ENCODE measurements at regions not wholly inside any gene's neighbourhood (a gene's known extent, or its start where the extent isn't known, plus 50 kb on each side); places are given as distances from the start of the nearest gene placed in this dataset.

DNA sequence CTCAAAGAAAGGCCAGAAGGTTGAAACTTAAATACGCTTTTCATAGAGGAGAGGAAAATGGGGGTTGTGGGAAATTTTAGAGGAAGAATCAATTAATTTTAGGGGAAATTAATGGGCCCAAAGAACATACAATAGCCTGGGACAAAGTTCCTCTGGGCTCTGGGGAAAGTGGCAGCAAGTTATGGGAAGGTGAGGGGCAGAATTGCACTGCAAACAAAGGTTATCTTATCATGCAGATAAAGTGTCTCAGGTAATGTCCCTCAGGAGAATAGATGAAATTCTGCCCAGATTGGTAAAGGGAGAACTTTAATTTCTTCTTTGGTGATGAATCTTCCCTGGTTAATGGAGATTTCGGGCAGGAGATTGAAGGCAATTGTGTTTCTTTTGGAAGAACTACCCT is 326.1 kb upstream of the SLC24A2 start:
- Histone ChIP-seq H3K27ac (ENCODE audit: low read depth, low read length) (no peak overlapping the region), H3K9ac (ENCODE audit: low read length) (no peak overlapping the region), H3K14ac (ENCODE audit: low read length) (no peak overlapping the region), H2BK120ac (ENCODE audit: insufficient read depth, low read length, poor library complexity) (no peak overlapping the region), H4K91ac (ENCODE audit: low read depth, low read length) (no peak overlapping the region), H3K4ac (ENCODE audit: low read depth, low read length) (no peak overlapping the region), H3K9me3 (ENCODE audit: insufficient read depth, low read depth, low read length) (no peaks in the 10 kb centered on the region), H3K18ac (ENCODE audit: low read length) (no peak overlapping the region), H4K8ac (ENCODE audit: low read depth, low read length) (no peak overlapping the region), H2AFZ (ENCODE audit: insufficient read depth, low read length, poor library complexity) (no peak overlapping the region), H4K12ac (ENCODE audit: low read depth, low read length) (no peak overlapping the region), H2AK5ac (ENCODE audit: low read length) (no peak overlapping the region), H3K79me1 (ENCODE audit: low read length) (no peaks in the 10 kb centered on the region), H3K4me3 (ENCODE audit: low read depth, low read length) (no peak overlapping the region), H3K23ac (ENCODE audit: low read length) (no peak overlapping the region), H3K79me2 (ENCODE audit: control insufficient read depth, insufficient read depth, low read length, poor library complexity) (no peaks in the 10 kb centered on the region), H3K4me2 (ENCODE audit: low read length) (no peak overlapping the region), H2BK5ac (ENCODE audit: low read depth, low read length, poor library complexity) (no peak overlapping the region), H3K27me3 (ENCODE audit: insufficient read depth, low read length) (no peaks in the 10 kb centered on the region), H2BK12ac (ENCODE audit: low read length) (no peak overlapping the region), H3K4me1 (ENCODE audit: control insufficient read depth in 1 of 2, insufficient read depth in 2 of 2, low read length in 2 of 2) (no peaks in the 10 kb centered on the region), H3K36me3 (ENCODE audit: control insufficient read depth in 1 of 2, insufficient read depth in 2 of 2, low read length in 2 of 2) (no peaks in the 10 kb centered on the region)
- 100% methylated on average over 1 of the region's 2 CpGs for WGBS (ENCODE audit: extremely low coverage, insufficient coverage, insufficient read length)
- no peak for DNase-seq

DNA sequence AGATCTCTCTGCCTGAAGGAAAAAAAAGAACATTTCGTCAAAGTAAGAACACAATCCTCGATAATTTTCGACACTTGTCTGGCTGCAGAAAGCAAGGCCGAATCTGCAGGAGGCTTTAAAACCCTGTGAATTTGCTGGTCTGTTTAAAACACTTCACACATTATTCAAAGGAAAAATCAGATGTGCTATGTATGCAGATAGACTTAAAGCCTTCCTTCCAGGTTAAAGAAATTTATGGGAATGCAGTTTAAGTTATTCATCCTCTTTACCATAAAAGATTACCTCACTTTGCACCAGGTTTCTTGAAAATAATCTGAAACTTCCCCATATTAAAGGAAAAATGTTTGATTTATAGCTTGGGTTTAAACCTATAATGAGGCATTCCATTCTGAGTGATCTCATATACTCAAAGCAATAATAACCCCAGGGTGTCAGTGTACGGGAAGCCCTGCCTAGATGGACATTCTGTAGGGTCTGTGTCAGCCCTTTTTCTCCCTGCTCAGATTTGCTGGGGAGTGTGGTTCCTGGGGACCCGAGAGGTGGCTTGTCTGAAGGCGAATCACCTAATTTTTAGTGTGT is 323.5 kb upstream of the SLC24A2 start:
- Histone ChIP-seq H3K27ac (ENCODE audit: low read depth, low read length) (no peak overlapping the region), H3K18ac (ENCODE audit: low read length) (no peak overlapping the region), H2BK120ac (ENCODE audit: insufficient read depth, low read length, poor library complexity) (no peak overlapping the region), H4K8ac (ENCODE audit: low read depth, low read length) (no peak overlapping the region), H2AFZ (ENCODE audit: insufficient read depth, low read length, poor library complexity) (no peak overlapping the region), H3K9me3 (ENCODE audit: insufficient read depth, low read depth, low read length) (no peaks in the 10 kb centered on the region), H2BK12ac (ENCODE audit: low read length) (no peak overlapping the region), H3K4me1 (ENCODE audit: control insufficient read depth in 1 of 2, insufficient read depth in 2 of 2, low read length in 2 of 2) (no peaks in the 10 kb centered on the region), H3K4ac (ENCODE audit: low read depth, low read length) (no peak overlapping the region), H3K27me3 (ENCODE audit: insufficient read depth, low read length) (no peaks in the 10 kb centered on the region), H3K79me2 (ENCODE audit: control insufficient read depth, insufficient read depth, low read length, poor library complexity) (no peaks in the 10 kb centered on the region), H3K79me1 (ENCODE audit: low read length) (no peaks in the 10 kb centered on the region), H2AK5ac (ENCODE audit: low read length) (no peak overlapping the region), H3K9ac (ENCODE audit: low read length) (no peak overlapping the region), H4K91ac (ENCODE audit: low read depth, low read length) (no peak overlapping the region), H3K14ac (ENCODE audit: low read length) (no peak overlapping the region), H3K4me2 (ENCODE audit: low read length) (no peak overlapping the region), H3K23ac (ENCODE audit: low read length) (no peak overlapping the region), H3K4me3 (ENCODE audit: low read depth, low read length) (no peak overlapping the region), H2BK5ac (ENCODE audit: low read depth, low read length, poor library complexity) (no peak overlapping the region), H4K12ac (ENCODE audit: low read depth, low read length) (no peak overlapping the region), H3K36me3 (ENCODE audit: control insufficient read depth in 1 of 2, insufficient read depth in 2 of 2, low read length in 2 of 2) (no peaks in the 10 kb centered on the region)
- DNase-seq, result no peak
- WGBS (ENCODE audit: extremely low coverage, insufficient coverage, insufficient read length), result no CpG with 5 or more reads among the region's 7 CpGs

DNA sequence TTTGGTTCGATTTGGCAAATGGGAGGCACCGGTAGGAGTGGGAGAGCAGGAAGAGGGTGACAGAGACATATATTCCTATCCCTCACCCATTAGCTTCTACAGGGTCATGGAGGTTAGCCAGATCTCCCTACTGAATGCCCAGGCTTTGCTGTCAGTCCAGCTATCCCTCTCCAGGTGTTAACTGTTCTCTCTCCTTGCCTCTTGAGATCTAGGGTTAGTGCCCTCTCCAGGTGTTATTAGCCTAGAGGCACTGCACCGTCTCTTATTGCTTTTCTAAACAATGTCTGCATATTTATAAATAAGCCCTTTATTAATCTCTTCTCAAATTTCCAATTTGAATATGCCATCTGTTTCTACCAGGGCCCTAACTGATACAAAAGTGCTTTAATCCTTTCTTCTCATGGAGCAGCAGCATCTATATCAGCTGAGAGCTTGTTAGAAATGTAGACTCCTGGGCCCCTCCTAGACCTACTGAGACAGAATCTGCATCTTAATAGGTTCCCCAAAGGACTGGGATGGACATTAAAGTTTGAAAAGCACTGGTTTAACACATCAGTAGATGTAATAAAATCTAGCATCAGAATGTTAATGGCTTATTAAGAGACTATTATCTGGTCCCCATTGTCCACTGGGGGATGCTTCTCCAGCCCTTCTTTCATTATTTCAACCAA is 322.5 kb upstream of the SLC24A2 start:
- Histone ChIP-seq H3K18ac (ENCODE audit: low read length) (no peak overlapping the region), H3K4me3 (ENCODE audit: low read depth, low read length) (no peak overlapping the region), H3K27me3 (ENCODE audit: insufficient read depth, low read length) (no peaks in the 10 kb centered on the region), H3K23ac (ENCODE audit: low read length) (no peak overlapping the region), H4K8ac (ENCODE audit: low read depth, low read length) (no peak overlapping the region), H3K14ac (ENCODE audit: low read length) (no peak overlapping the region), H4K12ac (ENCODE audit: low read depth, low read length) (no peak overlapping the region), H3K4ac (ENCODE audit: low read depth, low read length) (no peak overlapping the region), H2AK5ac (ENCODE audit: low read length) (no peak overlapping the region), H2AFZ (ENCODE audit: insufficient read depth, low read length, poor library complexity) (no peak overlapping the region), H3K79me1 (ENCODE audit: low read length) (no peaks in the 10 kb centered on the region), H3K4me2 (ENCODE audit: low read length) (no peak overlapping the region), H2BK120ac (ENCODE audit: insufficient read depth, low read length, poor library complexity) (no peak overlapping the region), H2BK12ac (ENCODE audit: low read length) (no peak overlapping the region), H3K79me2 (ENCODE audit: control insufficient read depth, insufficient read depth, low read length, poor library complexity) (no peaks in the 10 kb centered on the region), H3K9me3 (ENCODE audit: insufficient read depth, low read depth, low read length) (no peaks in the 10 kb centered on the region), H3K27ac (ENCODE audit: low read depth, low read length) (no peak overlapping the region), H3K36me3 (ENCODE audit: control insufficient read depth in 1 of 2, insufficient read depth in 2 of 2, low read length in 2 of 2) (no peaks in the 10 kb centered on the region), H2BK5ac (ENCODE audit: low read depth, low read length, poor library complexity) (no peak overlapping the region), H3K9ac (ENCODE audit: low read length) (no peak overlapping the region), H3K4me1 (ENCODE audit: control insufficient read depth in 1 of 2, insufficient read depth in 2 of 2, low read length in 2 of 2) (no peaks in the 10 kb centered on the region), H4K91ac (ENCODE audit: low read depth, low read length) (no peak overlapping the region)
- DNase-seq, result no peak
- WGBS (ENCODE audit: extremely low coverage, insufficient coverage, insufficient read length), result no CpG with 5 or more reads among the region's 3 CpGs

DNA sequence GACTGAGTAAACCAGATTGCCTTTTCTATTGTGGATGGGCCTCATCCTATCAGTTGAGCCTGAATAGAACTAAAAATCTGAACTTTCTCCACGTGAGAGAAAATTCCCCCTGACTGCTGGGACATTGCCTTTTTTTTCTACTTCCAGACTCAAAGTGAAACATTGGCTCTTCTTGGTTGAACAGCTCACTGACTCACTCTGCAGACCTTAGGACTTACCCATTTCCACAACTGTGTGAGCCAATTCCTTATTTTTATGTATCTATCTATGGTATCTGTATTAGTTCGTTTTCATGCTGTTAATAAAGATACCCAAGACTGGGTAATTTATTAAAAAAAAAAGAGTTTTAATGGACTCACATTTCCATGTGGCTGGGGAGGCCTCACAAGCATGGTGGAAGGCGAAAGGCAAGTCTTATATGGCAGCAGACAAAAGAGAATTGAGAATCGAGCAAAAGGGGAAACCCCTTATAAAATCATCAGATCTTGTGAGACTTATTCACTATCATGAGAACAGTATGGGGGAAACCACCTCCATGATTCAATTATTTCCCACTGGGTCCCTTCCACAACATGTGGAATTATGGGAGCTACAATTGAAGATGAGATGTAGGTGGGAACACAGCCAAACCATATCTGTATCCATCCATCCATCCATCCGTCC is 306.7 kb upstream of the SLC24A2 start:
- H4K12ac ChIP-seq (ENCODE audit: low read depth, low read length), result no peak overlapping the region
- no peak overlapping the region for H2BK5ac ChIP-seq (ENCODE audit: low read depth, low read length, poor library complexity)
- H3K23ac ChIP-seq (ENCODE audit: low read length), result no peak overlapping the region
- H3K4ac ChIP-seq (ENCODE audit: low read depth, low read length), result no peak overlapping the region
- no CpG with 5 or more reads among the region's 5 CpGs for WGBS (ENCODE audit: extremely low coverage, insufficient coverage, insufficient read length)
- H3K79me2 ChIP-seq (ENCODE audit: control insufficient read depth, insufficient read depth, low read length, poor library complexity), result no peaks in the 10 kb centered on the region
- H2AFZ ChIP-seq (ENCODE audit: insufficient read depth, low read length, poor library complexity), result no peak overlapping the region
- no peak overlapping the region for H3K4me3 ChIP-seq (ENCODE audit: low read depth, low read length)
- H2BK12ac ChIP-seq (ENCODE audit: low read length), result no peak overlapping the region
- no peak overlapping the region for H2AK5ac ChIP-seq (ENCODE audit: low read length)
- no peak overlapping the region for H3K27ac ChIP-seq (ENCODE audit: low read depth, low read length)
- H3K9ac ChIP-seq (ENCODE audit: low read length), result no peak overlapping the region
- no peak overlapping the region for H3K14ac ChIP-seq (ENCODE audit: low read length)
- H3K9me3 ChIP-seq (ENCODE audit: insufficient read depth, low read depth, low read length), result no peaks in the 10 kb centered on the region
- no peak overlapping the region for H2BK120ac ChIP-seq (ENCODE audit: insufficient read depth, low read length, poor library complexity)
- no peak overlapping the region for H4K91ac ChIP-seq (ENCODE audit: low read depth, low read length)
- no peak overlapping the region for H3K18ac ChIP-seq (ENCODE audit: low read length)
- no peaks in the 10 kb centered on the region for H3K79me1 ChIP-seq (ENCODE audit: low read length)
- H4K8ac ChIP-seq (ENCODE audit: low read depth, low read length), result no peak overlapping the region
- H3K36me3 ChIP-seq (ENCODE audit: control insufficient read depth in 1 of 2, insufficient read depth in 2 of 2, low read length in 2 of 2), result no peaks in the 10 kb centered on the region
- H3K4me1 ChIP-seq (ENCODE audit: control insufficient read depth in 1 of 2, insufficient read depth in 2 of 2, low read length in 2 of 2), result no peaks in the 10 kb centered on the region
- no peaks in the 10 kb centered on the region for H3K27me3 ChIP-seq (ENCODE audit: insufficient read depth, low read length)
- DNase-seq, result no peak
- no peak overlapping the region for H3K4me2 ChIP-seq (ENCODE audit: low read length)

All from trophoblast cell (in vitro differentiated cells and primary cell).